GM12878 (cell line): ENCODE measurements at regions not wholly inside any gene's neighbourhood (a gene's known extent, or its start where the extent isn't known, plus 50 kb on each side); places are given as distances from the start of the nearest gene placed in this dataset.

Source experiments
- CEBPB ChIP-seq, 2 experiments: fragments of 150-350 bp in 1 of 2; IDR thresholded peaks; 2 replicates each; pipeline ENCODE4 v1.6.1; 2012 to 2014; ENCODE audit warnings: low read depth in 2 of 2, low read length in 2 of 2, borderline replicate concordance in 1 of 2, inconsistent platforms in 1 of 2
- CTCF ChIP-seq, 3 experiments: IDR thresholded peaks in 2 of 3; conservative IDR thresholded peaks in 1 of 3; 2 replicates each; pipeline ENCODE4 v1.5.1; 2011; ENCODE audit warnings: low read depth in 3 of 3, low read length in 3 of 3, mild to moderate bottlenecking in 3 of 3, control low read depth in 2 of 3, moderate library complexity in 2 of 3, inconsistent platforms in 1 of 3, mixed read lengths in 1 of 3; ENCODE audit not compliant: control insufficient read depth in 2 of 3, insufficient read depth in 1 of 3; ENCODE audit errors: extremely low read depth in 1 of 3
- EZH2 ChIP-seq: IDR thresholded peaks from 2 replicates; pipeline ENCODE4 v1.6.1; 2012; ENCODE audit warnings: low read depth, mild to moderate bottlenecking, control low read depth, inconsistent platforms, low read length, borderline replicate concordance; ENCODE audit not compliant: control insufficient read depth
- JUNB ChIP-seq: IDR thresholded peaks from 2 replicates; pipeline ENCODE4 v1.6.1; 2016; ENCODE audit warnings: antibody characterized with exemption, mild to moderate bottlenecking
- MYC ChIP-seq: IDR thresholded peaks from 2 replicates; pipeline ENCODE4 v1.6.1; 2011; ENCODE audit warnings: mild to moderate bottlenecking, low read length, moderate library complexity, inconsistent platforms; ENCODE audit not compliant: insufficient read depth, insufficient replicate concordance, insufficient read length, severe bottlenecking
- NFIC ChIP-seq: IDR thresholded peaks from 2 replicates; pipeline ENCODE4 v1.6.1; 2012; ENCODE audit warnings: low read depth, mild to moderate bottlenecking, inconsistent platforms, low read length, moderate library complexity
- NFYB ChIP-seq: IDR thresholded peaks from 2 replicates; pipeline ENCODE4 v1.6.1; 2011; ENCODE audit warnings: low read depth, mild to moderate bottlenecking, low read length, improper control_type of control experiment, moderate library complexity; ENCODE audit not compliant: insufficient read depth
- POLR2A ChIP-seq: IDR thresholded peaks from 2 replicates; pipeline ENCODE4 v1.6.1; 2011; ENCODE audit warnings: low read depth, mild to moderate bottlenecking, low read length
- POLR2AphosphoS5 ChIP-seq: IDR thresholded peaks from 2 replicates; pipeline ENCODE4 v1.6.1; 2011; ENCODE audit warnings: mild to moderate bottlenecking, low read length, inconsistent platforms
- SP1 ChIP-seq: IDR thresholded peaks from one replicate; pipeline ENCODE4 v1.6.1; 2011; ENCODE audit warnings: low read depth, low read length
- SREBF1 ChIP-seq: IDR thresholded peaks from 2 replicates; pipeline ENCODE4 v1.6.1; 2012; ENCODE audit warnings: mild to moderate bottlenecking, low read length
- ZNF274 ChIP-seq: IDR thresholded peaks from one replicate; pipeline ENCODE4 v1.8.0; 2011; ENCODE audit not compliant: insufficient read length, insufficient read depth

- TF ChIP-seq CTCF (IDR thresholded peaks at IDR 0.05 in 2 of 3, conservative IDR thresholded peaks at IDR 0.05 in 1 of 3; ENCODE audit: control insufficient read depth in 2 of 3, extremely low read depth in 1 of 3, insufficient read depth in 1 of 3, low read depth in 3 of 3, low read length in 3 of 3) (no peak), MYC (no peak), SREBF1 (no peak), CEBPB (IDR thresholded peaks at IDR 0.05; ENCODE audit: borderline replicate concordance in 1 of 2, low read depth in 2 of 2, low read length in 2 of 2) (no peak), NFIC (no peak), ZNF274 (no peak), SP1 (no peak), NFYB (no peak), EZH2 (no peak), POLR2A (no peak), POLR2AphosphoS5 (no peak), JUNB (no peak)
Observed at GRCh38 chr3:63047068-63047467, 171.9 kb upstream of the CADPS start.
